ENCODE measurements at regions not wholly inside any gene's neighbourhood (a gene's known extent, or its start where the extent isn't known, plus 50 kb on each side); places are given as distances from the start of the nearest gene placed in this dataset.

DNA sequence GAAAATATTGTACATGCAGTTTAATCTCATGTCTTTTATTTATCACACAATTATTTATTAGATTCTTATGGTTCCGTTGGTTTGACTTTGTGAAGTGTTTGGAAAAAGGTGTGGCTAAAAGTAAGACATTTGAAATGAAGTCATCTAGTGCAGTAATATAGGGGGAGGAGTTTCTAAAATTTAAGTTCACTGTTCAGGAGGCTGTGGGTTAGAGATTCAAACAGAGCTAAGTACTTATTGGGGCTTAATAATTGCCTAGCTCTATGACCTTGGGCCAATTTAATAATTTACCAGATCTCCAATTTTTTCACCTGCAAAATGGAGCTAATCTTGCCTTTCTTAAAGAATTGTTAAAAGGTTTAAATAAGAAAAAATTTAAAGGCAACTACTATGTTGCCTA, 144.6 kb downstream of the NDFIP2 start (continued):
- TF ChIP-seq, protein P1, sequence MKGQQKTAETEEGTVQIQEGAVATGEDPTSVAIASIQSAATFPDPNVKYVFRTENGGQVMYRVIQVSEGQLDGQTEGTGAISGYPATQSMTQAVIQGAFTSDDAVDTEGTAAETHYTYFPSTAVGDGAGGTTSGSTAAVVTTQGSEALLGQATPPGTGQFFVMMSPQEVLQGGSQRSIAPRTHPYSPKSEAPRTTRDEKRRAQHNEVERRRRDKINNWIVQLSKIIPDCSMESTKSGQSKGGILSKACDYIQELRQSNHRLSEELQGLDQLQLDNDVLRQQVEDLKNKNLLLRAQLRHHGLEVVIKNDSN (IDR thresholded peaks at IDR 0.05; ENCODE audit: borderline replicate concordance, extremely low read length, insufficient read depth, low read depth, low read length) = no peak
- TF ChIP-seq NBN (IDR thresholded peaks at IDR 0.05) (no peak), SIX5 (IDR thresholded peaks at IDR 0.05; ENCODE audit: low read depth, low read length, severe bottlenecking) (no peak), ESRRA (IDR thresholded peaks at IDR 0.05; ENCODE audit: low read length) (no peak), SPI1 (IDR thresholded peaks at IDR 0.05; ENCODE audit: borderline replicate concordance, insufficient read depth, low read depth, low read length) (no peak), GABPA (IDR thresholded peaks at IDR 0.05; ENCODE audit: low read depth) (no peak), KDM1A (IDR thresholded peaks at IDR 0.05; ENCODE audit: borderline replicate concordance) (no peak), FOXM1 (IDR thresholded peaks at IDR 0.05; ENCODE audit: low read depth, low read length) (no peak), CHD1 (IDR thresholded peaks at IDR 0.05; ENCODE audit: low read depth, low read length) (no peak), TAF1 (IDR thresholded peaks at IDR 0.05; ENCODE audit: borderline replicate concordance, low read depth, low read length) (no peak), RELB (IDR thresholded peaks at IDR 0.05; ENCODE audit: low read depth) (no peak), MAX (IDR thresholded peaks at IDR 0.05; ENCODE audit: low read depth, low read length) (no peak), CEBPZ (IDR thresholded peaks at IDR 0.05; ENCODE audit: low read depth, low read length) (no peak), CBX5 (IDR thresholded peaks at IDR 0.05; ENCODE audit: low read depth) (no peak)
- TF ChIP-seq, protein P2, sequence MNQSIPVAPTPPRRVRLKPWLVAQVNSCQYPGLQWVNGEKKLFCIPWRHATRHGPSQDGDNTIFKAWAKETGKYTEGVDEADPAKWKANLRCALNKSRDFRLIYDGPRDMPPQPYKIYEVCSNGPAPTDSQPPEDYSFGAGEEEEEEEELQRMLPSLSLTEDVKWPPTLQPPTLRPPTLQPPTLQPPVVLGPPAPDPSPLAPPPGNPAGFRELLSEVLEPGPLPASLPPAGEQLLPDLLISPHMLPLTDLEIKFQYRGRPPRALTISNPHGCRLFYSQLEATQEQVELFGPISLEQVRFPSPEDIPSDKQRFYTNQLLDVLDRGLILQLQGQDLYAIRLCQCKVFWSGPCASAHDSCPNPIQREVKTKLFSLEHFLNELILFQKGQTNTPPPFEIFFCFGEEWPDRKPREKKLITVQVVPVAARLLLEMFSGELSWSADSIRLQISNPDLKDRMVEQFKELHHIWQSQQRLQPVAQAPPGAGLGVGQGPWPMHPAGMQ (IDR thresholded peaks at IDR 0.05; ENCODE audit: borderline replicate concordance) = no peak
- TF ChIP-seq, protein P3, sequence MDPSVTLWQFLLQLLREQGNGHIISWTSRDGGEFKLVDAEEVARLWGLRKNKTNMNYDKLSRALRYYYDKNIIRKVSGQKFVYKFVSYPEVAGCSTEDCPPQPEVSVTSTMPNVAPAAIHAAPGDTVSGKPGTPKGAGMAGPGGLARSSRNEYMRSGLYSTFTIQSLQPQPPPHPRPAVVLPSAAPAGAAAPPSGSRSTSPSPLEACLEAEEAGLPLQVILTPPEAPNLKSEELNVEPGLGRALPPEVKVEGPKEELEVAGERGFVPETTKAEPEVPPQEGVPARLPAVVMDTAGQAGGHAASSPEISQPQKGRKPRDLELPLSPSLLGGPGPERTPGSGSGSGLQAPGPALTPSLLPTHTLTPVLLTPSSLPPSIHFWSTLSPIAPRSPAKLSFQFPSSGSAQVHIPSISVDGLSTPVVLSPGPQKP (IDR thresholded peaks at IDR 0.05; ENCODE audit: low read depth, low read length) = no peak

Data from GM12878 (cell line).